GM12874 (cell line): ENCODE measurements at regions not wholly inside any gene's neighbourhood (a gene's known extent, or its start where the extent isn't known, plus 50 kb on each side); places are given as distances from the start of the nearest gene placed in this dataset.

Experiments used
- CTCF ChIP-seq: IDR thresholded peaks from 2 replicates; pipeline ENCODE4 v1.5.1; 2011; ENCODE audit warnings: low read depth, mild to moderate bottlenecking, control low read depth, low read length, moderate library complexity; ENCODE audit not compliant: insufficient read depth

- no peak for TF ChIP-seq CTCF
Measured at GRCh38 chr6:133773776-133774175, 115.1 kb upstream of the TCF21 start.

- no peak for TF ChIP-seq CTCF
Measured at GRCh38 chr6:133774356-133774755, 114.6 kb upstream of the TCF21 start.

GRCh38 chr6:133778414-133779130, 110.3 kb upstream of the TCF21 start:
- TF ChIP-seq CTCF: no peak

GRCh38 chr6:133779916-133780695, 108.8 kb upstream of the TCF21 start:
- TF ChIP-seq CTCF: no peak

GRCh38 chr6:133786016-133786415, 102.9 kb upstream of the TCF21 start:
- no peak for TF ChIP-seq CTCF

- TF ChIP-seq CTCF: no peak
Measured at GRCh38 chr6:133787122-133787521, 101.8 kb upstream of the TCF21 start.

- no peak for TF ChIP-seq CTCF
Measured at GRCh38 chr6:133787859-133788505, 100.9 kb upstream of the TCF21 start.
